ENCODE measurements at regions not wholly inside any gene's neighbourhood (a gene's known extent, or its start where the extent isn't known, plus 50 kb on each side); places are given as distances from the start of the nearest gene placed in this dataset.

DNA sequence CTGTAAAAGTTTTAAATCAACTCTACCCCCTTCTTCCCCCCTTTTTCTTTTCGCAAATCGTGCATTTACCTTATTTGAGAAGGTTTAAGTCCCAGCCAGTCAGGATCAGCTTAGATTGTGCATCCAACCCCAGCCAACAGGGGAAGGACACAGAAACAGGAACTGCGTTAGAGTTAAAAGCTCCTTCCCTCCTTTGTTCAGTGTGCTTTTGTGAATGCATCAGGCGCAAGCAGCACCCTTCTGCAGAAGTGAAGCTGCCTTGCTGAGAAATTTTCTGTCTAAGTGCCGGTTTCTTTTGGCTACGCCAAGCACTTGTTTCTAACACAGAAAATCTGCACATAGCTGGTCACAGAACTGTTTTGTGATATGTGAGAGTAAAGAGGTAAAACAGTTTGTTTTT lies 56.2 kb upstream of the PRRC2C start:
- POLR2A ChIA-PET = interaction anchor here (0.5 kb wide), 1 partner anchor 256 kb away, joined by 3 read pairs; no protein-coding TSS in a partner anchor
- no TSS peak for BruUV-seq (replicated peaks)

DNA sequence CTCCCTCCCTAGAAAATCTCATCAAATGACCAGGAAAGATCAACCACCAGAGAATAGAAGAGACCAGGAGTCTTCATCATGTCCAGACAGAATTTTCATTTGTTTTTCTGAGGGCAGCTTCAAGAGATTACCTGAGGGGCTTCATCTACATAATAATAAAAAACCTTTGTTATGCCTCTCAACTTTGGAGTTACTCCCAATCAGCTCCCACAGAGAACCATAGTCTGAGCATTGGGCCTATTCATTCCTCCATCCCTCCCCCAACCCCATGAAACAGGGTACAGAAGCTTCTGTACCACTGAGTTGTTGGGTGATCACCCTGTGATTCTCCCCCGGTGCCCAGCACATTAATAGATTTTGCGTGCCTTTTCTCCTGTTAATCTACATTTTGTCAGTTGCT lies 53.3 kb upstream of the PRRC2C start:
- Histone ChIP-seq H3K79me2 (ENCODE audit: control insufficient read depth, insufficient read depth, low read length) (no peaks in the 10 kb centered on the region), H3K27ac (ENCODE audit: control insufficient read depth, insufficient read depth) (no peak overlapping the region), H2AFZ (ENCODE audit: control insufficient read depth, low read depth, low read length) (no peak overlapping the region), H3K27me3 (replicated peaks in 1 of 2; ENCODE audit: control insufficient read depth in 2 of 2, insufficient read depth in 2 of 2, low read length in 1 of 2) (no peaks in the 10 kb centered on the region), H3K9ac (ENCODE audit: control insufficient read depth, insufficient read depth, low read length) (no peak overlapping the region), H3K4me3 (no peak overlapping the region), H3K4me2 (ENCODE audit: control insufficient read depth, insufficient read depth) (no peak overlapping the region), H4K20me1 (ENCODE audit: control insufficient read depth, insufficient read depth) (no peaks in the 10 kb centered on the region), H3K36me3 (ENCODE audit: control insufficient read depth in 2 of 2, insufficient read depth in 2 of 2, low read length in 1 of 2) (no peaks in the 10 kb centered on the region), H3K4me1 (ENCODE audit: control insufficient read depth, insufficient read depth, low read length) (no peaks in the 10 kb centered on the region), H3K9me3 (replicated peaks; ENCODE audit: control insufficient read depth, insufficient read depth, low read length) (no peaks in the 10 kb centered on the region)
- ATAC-seq (no peak), DNase-seq (ENCODE audit: low read depth, low spot score) (no peak), FAIRE-seq (no peak)
- ChIA-PET CTCF (interaction anchor here (0.7 to 1.1 kb wide), 2 partner anchors 370 to 1228 kb away, joined by 3 read pairs; no protein-coding TSS in a partner anchor), RAD21 (ENCODE audit: unreplicated experiment) (no interaction called here), SMC1A (ENCODE audit: uncharacterized antibody, unreplicated experiment) (interaction anchor here (1.2 kb wide), 1 partner anchor 19 kb away, joined by 3 read pairs; no protein-coding TSS in a partner anchor), POLR2A (no interaction called here)
- in situ Hi-C loops (cut with MboI) = no loop called here
- intact Hi-C loops (cut with micrococcal nuclease; ENCODE audit: unreplicated experiment) = no loop called here
- 10% methylated on average over 2 of the region's 2 CpGs for WGBS (ENCODE audit: insufficient coverage, insufficient replicate concordance, low lambda C conversion rate, missing lambda C conversion rate)
- BruUV-seq (replicated peaks) = no TSS peak
- TF ChIP-seq ATF7 (IDR thresholded peaks at IDR 0.05; ENCODE audit: low read depth) (no peak), MYB (IDR thresholded peaks at IDR 0.05; ENCODE audit: borderline replicate concordance, low read depth, low read length) (no peak), TCF12 (IDR thresholded peaks at IDR 0.05; ENCODE audit: low read depth, low read length) (no peak), STAT1 (conservative IDR thresholded peaks at IDR 0.05) (no peak), LARP7 (IDR thresholded peaks at IDR 0.05) (no peak), NFYA (IDR thresholded peaks at IDR 0.05; ENCODE audit: borderline replicate concordance, low read depth, low read length) (no peak), USF2 (IDR thresholded peaks at IDR 0.05; ENCODE audit: borderline replicate concordance, low read depth, low read length) (no peak), RUNX3 (IDR thresholded peaks at IDR 0.05; ENCODE audit: low read length) (no peak)
- TF ChIP-seq, protein P1, sequence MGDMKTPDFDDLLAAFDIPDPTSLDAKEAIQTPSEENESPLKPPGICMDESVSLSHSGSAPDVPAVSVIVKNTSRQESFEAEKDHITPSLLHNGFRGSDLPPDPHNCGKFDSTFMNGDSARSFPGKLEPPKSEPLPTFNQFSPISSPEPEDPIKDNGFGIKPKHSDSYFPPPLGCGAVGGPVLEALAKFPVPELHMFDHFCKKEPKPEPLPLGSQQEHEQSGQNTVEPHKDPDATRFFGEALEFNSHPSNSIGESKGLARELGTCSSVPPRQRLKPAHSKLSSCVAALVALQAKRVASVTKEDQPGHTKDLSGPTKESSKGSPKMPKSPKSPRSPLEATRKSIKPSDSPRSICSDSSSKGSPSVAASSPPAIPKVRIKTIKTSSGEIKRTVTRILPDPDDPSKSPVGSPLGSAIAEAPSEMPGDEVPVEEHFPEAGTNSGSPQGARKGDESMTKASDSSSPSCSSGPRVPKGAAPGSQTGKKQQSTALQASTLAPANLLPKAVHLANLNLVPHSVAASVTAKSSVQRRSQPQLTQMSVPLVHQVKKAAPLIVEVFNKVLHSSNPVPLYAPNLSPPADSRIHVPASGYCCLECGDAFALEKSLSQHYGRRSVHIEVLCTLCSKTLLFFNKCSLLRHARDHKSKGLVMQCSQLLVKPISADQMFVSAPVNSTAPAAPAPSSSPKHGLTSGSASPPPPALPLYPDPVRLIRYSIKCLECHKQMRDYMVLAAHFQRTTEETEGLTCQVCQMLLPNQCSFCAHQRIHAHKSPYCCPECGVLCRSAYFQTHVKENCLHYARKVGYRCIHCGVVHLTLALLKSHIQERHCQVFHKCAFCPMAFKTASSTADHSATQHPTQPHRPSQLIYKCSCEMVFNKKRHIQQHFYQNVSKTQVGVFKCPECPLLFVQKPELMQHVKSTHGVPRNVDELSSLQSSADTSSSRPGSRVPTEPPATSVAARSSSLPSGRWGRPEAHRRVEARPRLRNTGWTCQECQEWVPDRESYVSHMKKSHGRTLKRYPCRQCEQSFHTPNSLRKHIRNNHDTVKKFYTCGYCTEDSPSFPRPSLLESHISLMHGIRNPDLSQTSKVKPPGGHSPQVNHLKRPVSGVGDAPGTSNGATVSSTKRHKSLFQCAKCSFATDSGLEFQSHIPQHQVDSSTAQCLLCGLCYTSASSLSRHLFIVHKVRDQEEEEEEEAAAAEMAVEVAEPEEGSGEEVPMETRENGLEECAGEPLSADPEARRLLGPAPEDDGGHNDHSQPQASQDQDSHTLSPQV (IDR thresholded peaks at IDR 0.05) = no peak

More for the DNA sequence above, 56.2 kb upstream of the PRRC2C start:
- Histone ChIP-seq H3K4me2 (ENCODE audit: control insufficient read depth, insufficient read depth) (no peak overlapping the region), H3K9me3 (replicated peaks; ENCODE audit: control insufficient read depth, insufficient read depth, low read length) (no peaks in the 10 kb centered on the region), H2AFZ (ENCODE audit: control insufficient read depth, low read depth, low read length) (no peak overlapping the region), H3K4me3 (no peak overlapping the region), H3K9ac (ENCODE audit: control insufficient read depth, insufficient read depth, low read length) (no peak overlapping the region), H3K4me1 (ENCODE audit: control insufficient read depth, insufficient read depth, low read length) (no peaks in the 10 kb centered on the region), H3K27me3 (replicated peaks in 1 of 2; ENCODE audit: control insufficient read depth in 2 of 2, insufficient read depth in 2 of 2, low read length in 1 of 2) (no peaks in the 10 kb centered on the region), H4K20me1 (ENCODE audit: control insufficient read depth, insufficient read depth) (no peaks in the 10 kb centered on the region), H3K79me2 (ENCODE audit: control insufficient read depth, insufficient read depth, low read length) (no peaks in the 10 kb centered on the region), H3K27ac (ENCODE audit: control insufficient read depth, insufficient read depth) (no peak overlapping the region), H3K36me3 (ENCODE audit: control insufficient read depth in 2 of 2, insufficient read depth in 2 of 2, low read length in 1 of 2) (no peaks in the 10 kb centered on the region)
- WGBS (ENCODE audit: insufficient coverage, insufficient replicate concordance, low lambda C conversion rate, missing lambda C conversion rate) = 52% methylated on average over 6 of the region's 6 CpGs
- FAIRE-seq = no peak
- ChIA-PET CTCF (interaction anchor here (1.0 kb wide), 1 partner anchor 17 kb away, joined by 3 read pairs; no protein-coding TSS in a partner anchor), RAD21 (ENCODE audit: unreplicated experiment) (no interaction called here), SMC1A (ENCODE audit: uncharacterized antibody, unreplicated experiment) (no interaction called here)
- in situ Hi-C loops (cut with MboI) = no loop called here
- ATAC-seq = no peak
- intact Hi-C loops (cut with micrococcal nuclease; ENCODE audit: unreplicated experiment) = no loop called here
- no peak for DNase-seq (ENCODE audit: low read depth, low spot score)
- TF ChIP-seq SREBF2 (IDR thresholded peaks at IDR 0.05; ENCODE audit: low read length) = no peak
- TF ChIP-seq SPI1 (IDR thresholded peaks at IDR 0.05; ENCODE audit: borderline replicate concordance, insufficient read depth, low read depth, low read length) = peak; percentile 18; the same call in 1 of the 2 replicates

Data from GM12878 (cell line).